Thoracic aorta (tissue), 2 donors: ENCODE measurements at regions not wholly inside any gene's neighbourhood (a gene's known extent, or its start where the extent isn't known, plus 50 kb on each side); places are given as distances from the start of the nearest gene placed in this dataset.
"Not testable (repeated sequence)": the region's sequence is repeated elsewhere in the genome, so short reads cannot be mapped to it uniquely, and the experiment has no call there.

Experiments used
- ATAC-seq: fragments of 150-250 bp; one replicate; pipeline ENCODE4 v1.8.0; 2017; ENCODE audit warnings: low read depth; ENCODE audit not compliant: insufficient number of reproducible peaks, low FRiP score
- DNase-seq: peaks from one replicate; pipeline ENCODE4 v3.0.0-alpha.2; 2020; ENCODE audit warnings: low spot score
- H3K27ac ChIP-seq, 2 donors: fragments of 200-600 bp; sonication (generic); 1 replicate in 1 of 2; 2 replicates in 1 of 2; pipeline ENCODE4 v1.5.1; 2016; ENCODE audit warnings: mild to moderate bottlenecking in 2 of 2, moderate library complexity in 2 of 2
- H3K27me3 ChIP-seq: fragments of 200-600 bp; sonication (generic); replicated peaks from 2 replicates; pipeline ENCODE4 v1.6.0; 2016; ENCODE audit warnings: mild to moderate bottlenecking; ENCODE audit not compliant: insufficient read depth
- H3K36me3 ChIP-seq: fragments of 200-600 bp; sonication (generic); one replicate; pipeline ENCODE4 v1.5.1; 2016
- H3K4me1 ChIP-seq, 2 donors: fragments of 200-600 bp; sonication (generic); 1 replicate in 1 of 2; 2 replicates in 1 of 2; pipeline versions ENCODE4 v1.5.1 to v1.6.0; 2016; ENCODE audit warnings: low read depth in 2 of 2, mild to moderate bottlenecking in 1 of 2; ENCODE audit not compliant: control insufficient read depth in 1 of 2
- H3K4me3 ChIP-seq: fragments of 200-600 bp; sonication (generic); 2 replicates; pipeline ENCODE4 v1.5.1; 2016; ENCODE audit warnings: mild to moderate bottlenecking
- H3K9me3 ChIP-seq: fragments of 200-600 bp; sonication (generic); 2 replicates; pipeline ENCODE4 v1.5.1; 2016
- TF ChIP-seq, protein P1 (sequence below): fragments of 200-600 bp; sonication (generic); IDR thresholded peaks from one replicate; pipeline ENCODE4 v1.5.1; 2019; ENCODE audit warnings: antibody characterized with exemption

- TF ChIP-seq, protein P1, sequence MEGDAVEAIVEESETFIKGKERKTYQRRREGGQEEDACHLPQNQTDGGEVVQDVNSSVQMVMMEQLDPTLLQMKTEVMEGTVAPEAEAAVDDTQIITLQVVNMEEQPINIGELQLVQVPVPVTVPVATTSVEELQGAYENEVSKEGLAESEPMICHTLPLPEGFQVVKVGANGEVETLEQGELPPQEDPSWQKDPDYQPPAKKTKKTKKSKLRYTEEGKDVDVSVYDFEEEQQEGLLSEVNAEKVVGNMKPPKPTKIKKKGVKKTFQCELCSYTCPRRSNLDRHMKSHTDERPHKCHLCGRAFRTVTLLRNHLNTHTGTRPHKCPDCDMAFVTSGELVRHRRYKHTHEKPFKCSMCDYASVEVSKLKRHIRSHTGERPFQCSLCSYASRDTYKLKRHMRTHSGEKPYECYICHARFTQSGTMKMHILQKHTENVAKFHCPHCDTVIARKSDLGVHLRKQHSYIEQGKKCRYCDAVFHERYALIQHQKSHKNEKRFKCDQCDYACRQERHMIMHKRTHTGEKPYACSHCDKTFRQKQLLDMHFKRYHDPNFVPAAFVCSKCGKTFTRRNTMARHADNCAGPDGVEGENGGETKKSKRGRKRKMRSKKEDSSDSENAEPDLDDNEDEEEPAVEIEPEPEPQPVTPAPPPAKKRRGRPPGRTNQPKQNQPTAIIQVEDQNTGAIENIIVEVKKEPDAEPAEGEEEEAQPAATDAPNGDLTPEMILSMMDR = no peak
- H3K4me1 ChIP-seq = no peaks in the 10 kb centered on the region
- H3K4me3 ChIP-seq = no peak overlapping the region
- no peaks in the 10 kb centered on the region for H3K36me3 ChIP-seq
- no peak overlapping the region for H3K27ac ChIP-seq
- DNase-seq (no peak), ATAC-seq (no peak)
- no peaks in the 10 kb centered on the region for H3K9me3 ChIP-seq
- no peaks in the 10 kb centered on the region for H3K27me3 ChIP-seq
Measured at GRCh38 chr13:83117046-83117445, 765.2 kb downstream of the SLITRK1 start.

GRCh38 chr13:83101574-83102247 is 780.6 kb downstream of the SLITRK1 start:
- H3K27ac ChIP-seq, H3K27me3 ChIP-seq, H3K4me3 ChIP-seq, ATAC-seq, H3K9me3 ChIP-seq, H3K36me3 ChIP-seq, H3K4me1 ChIP-seq, DNase-seq: not testable (repeated sequence)

GRCh38 chr13:83100237-83100636 is 782.0 kb downstream of the SLITRK1 start:
- no peaks in the 10 kb centered on the region for H3K36me3 ChIP-seq
- no peak for DNase-seq
- no peak for ATAC-seq
- no peaks in the 10 kb centered on the region for H3K9me3 ChIP-seq
- H3K4me1 ChIP-seq = no peaks in the 10 kb centered on the region
- no peaks in the 10 kb centered on the region for H3K27me3 ChIP-seq
- no peak overlapping the region for H3K4me3 ChIP-seq
- TF ChIP-seq, protein P1 = no peak
- no peak overlapping the region for H3K27ac ChIP-seq

- Histone ChIP-seq H3K9me3 (peaks cover 4% of the 10 kb centered on the region), H3K27ac (no peak overlapping the region), H3K27me3 (no peaks in the 10 kb centered on the region), H3K4me1 (peaks cover 3 to 13% of the 10 kb centered on the region in 2 donors), H3K36me3 (no peaks in the 10 kb centered on the region), H3K4me3 (no peak overlapping the region)
- DNase-seq = no peak
- TF ChIP-seq, protein P1 = no peak
- no peak for ATAC-seq
Measured at GRCh38 chr13:83088858-83089257, 793.4 kb downstream of the SLITRK1 start.

GRCh38 chr13:83086948-83087347 is 795.3 kb downstream of the SLITRK1 start:
- DNase-seq = no peak
- Histone ChIP-seq H3K4me1 (peaks cover 3 to 13% of the 10 kb centered on the region in 2 donors), H3K27me3 (no peaks in the 10 kb centered on the region), H3K4me3 (no peak overlapping the region), H3K36me3 (no peaks in the 10 kb centered on the region), H3K27ac (no peak overlapping the region), H3K9me3 (peaks cover 4% of the 10 kb centered on the region)
- ATAC-seq = no peak
- TF ChIP-seq, protein P1 = no peak

- Histone ChIP-seq H3K9me3 (peaks cover 4% of the 10 kb centered on the region), H3K36me3 (no peaks in the 10 kb centered on the region), H3K4me1 (peaks cover 3 to 13% of the 10 kb centered on the region in 2 donors), H3K4me3 (no peak overlapping the region), H3K27ac (no peak overlapping the region), H3K27me3 (no peaks in the 10 kb centered on the region)
- no peak for DNase-seq
- TF ChIP-seq, protein P1 = no peak
- no peak for ATAC-seq
Measured at GRCh38 chr13:83086088-83086487, 796.2 kb downstream of the SLITRK1 start.
